ENCODE measurements at regions not wholly inside any gene's neighbourhood (a gene's known extent, or its start where the extent isn't known, plus 50 kb on each side); places are given as distances from the start of the nearest gene placed in this dataset.
"Not testable (repeated sequence)": the region's sequence is repeated elsewhere in the genome, so short reads cannot be mapped to it uniquely, and the experiment has no call there.

DNA sequence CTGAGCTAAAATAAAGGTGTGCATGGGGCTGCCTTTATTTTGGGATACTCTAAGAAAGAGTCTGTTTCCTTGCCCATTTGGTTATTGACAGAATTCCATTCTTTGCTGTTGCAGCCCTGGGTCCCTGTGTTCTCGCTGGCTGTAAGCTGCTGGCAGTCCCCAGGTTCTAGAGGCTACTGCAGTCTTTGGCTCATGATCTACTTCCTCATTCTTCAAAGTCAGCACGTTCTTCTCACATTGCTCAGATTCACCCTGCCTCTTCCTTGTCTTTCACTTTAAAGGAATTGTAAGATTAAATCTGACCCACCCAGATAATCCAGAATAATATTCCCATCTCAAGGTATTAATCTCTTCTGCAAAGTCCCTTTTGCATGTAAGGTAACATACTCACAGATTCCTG, 620.3 kb downstream of the CCSER2 start:
- in situ Hi-C loops (cut with MboI; ENCODE audit: low sequenced_read_pairs, unreplicated experiment): no loop called here
- no peak for DNase-seq (ENCODE audit: low spot score)
- TF ChIP-seq, protein P1, sequence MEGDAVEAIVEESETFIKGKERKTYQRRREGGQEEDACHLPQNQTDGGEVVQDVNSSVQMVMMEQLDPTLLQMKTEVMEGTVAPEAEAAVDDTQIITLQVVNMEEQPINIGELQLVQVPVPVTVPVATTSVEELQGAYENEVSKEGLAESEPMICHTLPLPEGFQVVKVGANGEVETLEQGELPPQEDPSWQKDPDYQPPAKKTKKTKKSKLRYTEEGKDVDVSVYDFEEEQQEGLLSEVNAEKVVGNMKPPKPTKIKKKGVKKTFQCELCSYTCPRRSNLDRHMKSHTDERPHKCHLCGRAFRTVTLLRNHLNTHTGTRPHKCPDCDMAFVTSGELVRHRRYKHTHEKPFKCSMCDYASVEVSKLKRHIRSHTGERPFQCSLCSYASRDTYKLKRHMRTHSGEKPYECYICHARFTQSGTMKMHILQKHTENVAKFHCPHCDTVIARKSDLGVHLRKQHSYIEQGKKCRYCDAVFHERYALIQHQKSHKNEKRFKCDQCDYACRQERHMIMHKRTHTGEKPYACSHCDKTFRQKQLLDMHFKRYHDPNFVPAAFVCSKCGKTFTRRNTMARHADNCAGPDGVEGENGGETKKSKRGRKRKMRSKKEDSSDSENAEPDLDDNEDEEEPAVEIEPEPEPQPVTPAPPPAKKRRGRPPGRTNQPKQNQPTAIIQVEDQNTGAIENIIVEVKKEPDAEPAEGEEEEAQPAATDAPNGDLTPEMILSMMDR (IDR thresholded peaks at IDR 0.05; ENCODE audit: borderline replicate concordance, control extremely low read depth, extremely low read depth, insufficient read depth, missing control alignments): no peak

DNA sequence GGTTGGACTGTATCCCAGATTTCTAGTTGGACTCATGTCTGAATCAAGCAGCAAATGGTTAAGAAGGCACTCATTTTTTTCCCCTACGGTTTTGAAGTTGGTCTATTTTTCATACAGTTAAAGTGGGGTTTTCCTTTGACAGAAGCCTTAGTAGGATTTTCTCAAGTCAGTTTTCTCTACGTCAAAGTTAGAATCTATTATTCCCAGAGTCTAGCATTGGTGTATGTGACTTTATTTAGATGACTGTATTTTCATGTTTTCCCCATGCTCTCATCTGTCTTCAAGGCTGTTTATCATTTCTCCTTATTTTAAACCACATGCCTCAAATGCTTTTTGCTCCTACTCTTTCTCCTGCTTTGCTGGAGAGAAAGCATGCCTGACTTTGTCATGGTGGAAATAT, 623.2 kb downstream of the CCSER2 start:
- TF ChIP-seq, protein P1 (IDR thresholded peaks at IDR 0.05; ENCODE audit: borderline replicate concordance, control extremely low read depth, extremely low read depth, insufficient read depth, missing control alignments): no peak
- in situ Hi-C loops (cut with MboI; ENCODE audit: low sequenced_read_pairs, unreplicated experiment): no loop called here
- DNase-seq (ENCODE audit: low spot score): no peak

DNA sequence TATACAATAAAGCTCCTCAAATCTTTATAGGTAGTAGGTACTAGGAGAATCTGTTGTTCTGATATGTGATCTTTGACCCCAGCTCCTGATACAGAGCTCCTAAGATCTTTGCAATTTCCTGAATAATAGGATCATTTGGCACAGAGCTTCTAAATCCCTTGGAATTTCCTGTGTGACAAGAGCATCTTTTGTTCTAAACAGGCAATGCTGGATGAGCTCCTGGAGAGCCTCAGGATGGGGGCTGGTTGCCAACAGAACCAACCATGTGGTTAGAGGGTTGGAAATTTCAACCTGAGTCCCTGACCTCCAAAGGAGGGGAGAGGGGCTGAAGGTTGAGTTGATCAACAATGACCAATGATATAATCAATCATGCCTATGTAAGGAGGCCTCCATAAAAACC, 629.0 kb downstream of the CCSER2 start:
- TF ChIP-seq, protein P1 (IDR thresholded peaks at IDR 0.05; ENCODE audit: borderline replicate concordance, control extremely low read depth, extremely low read depth, insufficient read depth, missing control alignments): no peak
- in situ Hi-C loops (cut with MboI; ENCODE audit: low sequenced_read_pairs, unreplicated experiment): no loop called here
- no peak for DNase-seq (ENCODE audit: low spot score)

DNA sequence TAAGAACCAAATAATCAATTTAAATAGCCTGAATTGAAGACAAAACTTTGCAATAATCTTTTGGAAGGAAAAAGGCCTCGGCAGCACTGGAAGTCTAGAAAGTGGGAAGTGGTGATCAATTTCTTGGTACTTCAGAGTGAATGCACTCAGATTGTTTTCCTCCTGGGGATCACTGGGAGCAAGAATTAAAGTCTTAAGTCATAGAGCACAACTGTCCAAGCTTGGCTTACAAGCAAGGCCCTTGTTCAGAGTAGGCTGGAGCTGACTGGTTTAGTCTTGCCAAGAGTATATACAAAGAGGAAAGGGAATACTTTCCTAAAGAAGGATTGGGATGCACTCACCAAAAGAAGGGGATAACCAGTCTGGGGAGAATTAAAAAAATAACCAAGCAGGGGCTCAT, 637.1 kb downstream of the CCSER2 start:
- no peak for DNase-seq (ENCODE audit: low spot score)
- TF ChIP-seq, protein P1 (IDR thresholded peaks at IDR 0.05; ENCODE audit: borderline replicate concordance, control extremely low read depth, extremely low read depth, insufficient read depth, missing control alignments): no peak
- in situ Hi-C loops (cut with MboI; ENCODE audit: low sequenced_read_pairs, unreplicated experiment): no loop called here

DNA sequence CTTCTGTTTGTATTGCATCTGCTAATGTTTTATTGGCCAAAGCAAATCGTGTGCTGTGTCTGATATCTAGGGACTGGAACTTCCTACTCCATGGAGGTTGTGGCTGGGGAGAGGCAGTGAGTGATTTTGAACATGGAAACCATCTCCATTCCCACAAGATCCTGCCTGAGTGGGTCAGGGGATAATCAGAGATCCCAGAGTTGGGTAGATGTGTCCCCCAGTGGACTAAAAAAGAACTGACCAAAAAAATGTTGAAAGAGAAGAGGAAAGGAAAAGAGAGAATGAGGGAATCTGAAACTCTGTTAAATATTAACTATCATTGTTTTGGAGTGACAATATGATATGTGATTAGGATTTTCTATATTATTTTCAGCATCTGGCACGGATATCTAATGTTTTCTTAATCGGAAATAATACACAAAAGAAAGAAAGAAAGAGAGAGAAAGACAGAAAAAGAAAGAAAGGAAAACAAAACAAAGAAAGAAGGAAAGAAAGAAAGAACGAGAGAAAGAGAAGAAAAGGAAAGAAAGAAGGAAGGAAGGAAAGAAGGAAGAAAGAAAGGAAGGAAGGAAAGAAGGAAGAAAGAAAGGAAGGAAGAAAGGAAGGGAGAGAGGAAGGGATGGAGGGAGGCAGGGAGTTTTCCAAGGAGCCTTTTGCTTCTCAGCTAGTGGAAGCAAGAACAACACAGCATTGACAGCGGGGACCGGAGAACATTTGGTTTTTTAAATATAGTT, 638.5 kb downstream of the CCSER2 start:
- in situ Hi-C loops (cut with MboI; ENCODE audit: low sequenced_read_pairs, unreplicated experiment): no loop called here
- DNase-seq (ENCODE audit: low spot score): no peak
- TF ChIP-seq, protein P1 (IDR thresholded peaks at IDR 0.05; ENCODE audit: borderline replicate concordance, control extremely low read depth, extremely low read depth, insufficient read depth, missing control alignments): no peak

DNA sequence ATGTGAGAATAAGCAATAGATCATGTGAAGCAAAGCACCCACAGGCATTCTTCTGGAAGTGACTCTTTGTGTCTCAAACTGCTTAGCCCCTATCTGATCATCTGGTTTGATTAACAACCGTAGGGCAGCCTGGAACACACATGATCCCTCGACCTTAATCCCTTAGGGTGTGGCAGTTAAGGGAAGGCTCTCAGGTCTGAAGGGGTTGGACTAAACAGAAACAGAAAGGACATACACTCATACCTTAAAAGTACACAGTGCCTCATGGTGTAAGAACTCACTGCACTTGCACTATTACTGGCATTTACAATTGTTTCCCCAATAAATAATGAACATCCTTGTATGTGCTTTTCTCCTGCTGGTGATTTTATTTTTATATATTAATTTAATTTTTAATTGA, 640.9 kb downstream of the CCSER2 start:
- DNase-seq (ENCODE audit: low spot score); in situ Hi-C loops (cut with MboI; ENCODE audit: low sequenced_read_pairs, unreplicated experiment): not testable (repeated sequence)

DNA sequence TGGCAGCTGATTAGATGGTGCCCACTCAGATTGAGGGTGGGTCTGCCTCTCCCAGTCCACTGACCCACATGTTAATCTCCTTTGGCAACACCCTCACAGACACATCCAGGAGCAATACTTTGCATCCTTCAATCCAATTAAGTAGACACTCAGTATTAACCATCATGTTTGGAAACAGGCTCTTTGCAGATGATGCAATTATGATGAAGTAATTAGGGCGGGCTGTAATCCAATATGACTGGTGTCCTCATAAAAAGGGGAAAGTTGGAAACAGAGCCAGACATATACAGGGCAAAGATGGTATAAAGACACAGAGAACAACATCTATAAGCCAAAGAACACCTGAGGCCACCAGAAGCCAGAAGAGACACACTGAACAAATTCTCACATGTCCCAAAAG, 658.6 kb downstream of the CCSER2 start:
- in situ Hi-C loops (cut with MboI; ENCODE audit: low sequenced_read_pairs, unreplicated experiment): no loop called here
- no peak for DNase-seq (ENCODE audit: low spot score)
- TF ChIP-seq, protein P1 (IDR thresholded peaks at IDR 0.05; ENCODE audit: borderline replicate concordance, control extremely low read depth, extremely low read depth, insufficient read depth, missing control alignments): no peak

Measured in GM13976 (cell line).